Fibroblast of mammary gland (primary cell): ENCODE measurements at regions not wholly inside any gene's neighbourhood (a gene's known extent, or its start where the extent isn't known, plus 50 kb on each side); places are given as distances from the start of the nearest gene placed in this dataset.

Experiments
- DNase-seq: peaks from one replicate; pipeline ENCODE4 v3.0.0-alpha.2; 2010; ENCODE audit warnings: low read depth
- H3K4me3 ChIP-seq: 2 replicates; pipeline ENCODE4 v1.5.1; 2011; ENCODE audit warnings: low read depth, mild to moderate bottlenecking, low read length, moderate library complexity; ENCODE audit not compliant: control insufficient read depth
- TF ChIP-seq, protein P1 (sequence below): conservative IDR thresholded peaks from 2 replicates; pipeline ENCODE4 v1.5.1; 2011; ENCODE audit warnings: low read depth, low read length, inconsistent platforms; ENCODE audit not compliant: control insufficient read depth, insufficient read depth

DNA sequence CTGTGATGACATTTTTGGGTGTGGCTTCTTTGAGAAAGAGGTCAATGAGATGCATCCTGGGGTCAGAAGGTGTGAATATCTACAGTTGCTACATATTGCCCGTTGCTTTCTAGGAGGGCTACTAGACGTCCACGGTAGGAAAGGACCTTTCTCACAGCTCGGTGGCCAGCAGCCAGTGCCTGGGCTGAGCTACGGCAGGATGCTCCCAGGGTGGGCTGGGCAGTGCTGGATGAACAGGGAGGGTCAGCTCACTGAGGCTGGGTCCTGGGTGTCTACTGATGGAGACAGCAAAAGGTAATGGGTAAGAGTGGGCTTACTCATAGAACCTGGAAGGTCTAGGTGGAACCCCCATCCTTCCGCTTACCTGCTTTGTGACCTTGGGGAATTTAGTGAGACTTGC, 188.3 kb upstream of the WSCD1 start:
- H3K4me3 ChIP-seq = no peak overlapping the region
- DNase-seq = no peak
- TF ChIP-seq, protein P1, sequence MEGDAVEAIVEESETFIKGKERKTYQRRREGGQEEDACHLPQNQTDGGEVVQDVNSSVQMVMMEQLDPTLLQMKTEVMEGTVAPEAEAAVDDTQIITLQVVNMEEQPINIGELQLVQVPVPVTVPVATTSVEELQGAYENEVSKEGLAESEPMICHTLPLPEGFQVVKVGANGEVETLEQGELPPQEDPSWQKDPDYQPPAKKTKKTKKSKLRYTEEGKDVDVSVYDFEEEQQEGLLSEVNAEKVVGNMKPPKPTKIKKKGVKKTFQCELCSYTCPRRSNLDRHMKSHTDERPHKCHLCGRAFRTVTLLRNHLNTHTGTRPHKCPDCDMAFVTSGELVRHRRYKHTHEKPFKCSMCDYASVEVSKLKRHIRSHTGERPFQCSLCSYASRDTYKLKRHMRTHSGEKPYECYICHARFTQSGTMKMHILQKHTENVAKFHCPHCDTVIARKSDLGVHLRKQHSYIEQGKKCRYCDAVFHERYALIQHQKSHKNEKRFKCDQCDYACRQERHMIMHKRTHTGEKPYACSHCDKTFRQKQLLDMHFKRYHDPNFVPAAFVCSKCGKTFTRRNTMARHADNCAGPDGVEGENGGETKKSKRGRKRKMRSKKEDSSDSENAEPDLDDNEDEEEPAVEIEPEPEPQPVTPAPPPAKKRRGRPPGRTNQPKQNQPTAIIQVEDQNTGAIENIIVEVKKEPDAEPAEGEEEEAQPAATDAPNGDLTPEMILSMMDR = no peak

DNA sequence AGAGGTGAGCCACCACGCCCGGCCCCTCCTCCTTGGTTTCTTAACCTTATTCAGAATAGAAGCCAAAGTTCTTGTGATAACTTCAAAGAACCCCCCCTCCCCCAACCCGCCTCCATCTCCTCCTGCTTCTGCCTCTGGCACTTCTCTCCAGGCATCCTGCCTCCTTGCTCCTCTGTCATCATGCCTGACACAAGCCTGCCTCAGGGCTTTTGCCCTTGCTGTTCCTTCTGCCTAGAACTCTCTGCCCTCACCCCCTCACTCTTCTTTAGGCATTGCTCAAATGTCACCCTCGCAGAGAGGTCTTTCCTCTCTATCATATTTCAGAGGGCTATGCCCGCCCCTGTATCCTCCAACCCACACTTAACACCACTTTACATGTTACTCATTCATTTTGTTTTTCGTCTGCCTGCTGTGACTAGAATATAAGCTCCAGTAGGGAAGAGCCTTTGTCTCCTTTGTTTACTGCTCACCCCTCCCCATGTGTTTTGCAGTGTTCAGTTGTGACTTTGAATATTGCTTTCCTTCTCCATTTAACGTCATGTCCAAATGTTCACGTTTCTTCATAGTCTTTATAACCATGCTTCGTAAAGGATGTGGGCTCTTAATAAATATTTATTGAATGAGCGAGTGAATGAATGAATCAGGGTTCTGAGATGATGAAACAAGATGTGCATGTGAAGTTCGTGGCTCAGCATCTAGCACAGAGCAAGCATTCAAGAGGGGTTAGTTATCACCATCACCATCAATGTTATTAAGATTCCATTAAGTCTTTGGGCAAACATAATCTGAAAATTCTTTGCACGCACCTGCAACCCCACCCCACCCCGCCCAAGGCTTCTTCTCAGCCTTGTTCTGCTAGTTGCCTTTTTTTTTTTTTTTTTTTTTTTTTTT, 186.2 kb upstream of the WSCD1 start:
- no peak overlapping the region for H3K4me3 ChIP-seq
- TF ChIP-seq, protein P1 = no peak
- DNase-seq = no peak

DNA sequence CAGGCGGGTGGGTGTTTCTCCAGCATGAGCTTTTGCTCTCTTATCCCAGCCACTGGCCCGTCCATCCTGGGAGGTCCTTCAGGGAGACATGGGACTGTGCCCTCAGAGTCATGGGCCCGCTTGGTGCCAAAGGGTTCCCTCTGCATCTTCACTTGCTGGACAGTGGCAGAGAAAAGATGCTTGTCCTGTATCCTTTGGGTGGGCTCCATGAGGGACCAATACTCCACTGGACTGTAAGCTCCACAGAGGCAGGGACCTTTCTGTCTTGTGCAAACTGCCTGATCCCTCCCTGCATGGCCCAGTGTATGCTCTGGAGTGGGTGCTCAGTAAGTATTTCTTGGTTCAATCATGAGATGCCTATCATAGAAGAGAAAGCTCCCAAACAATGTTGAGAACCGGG, 184.8 kb upstream of the WSCD1 start:
- TF ChIP-seq, protein P1 = no peak
- no peak for DNase-seq
- H3K4me3 ChIP-seq = no peak overlapping the region

DNA sequence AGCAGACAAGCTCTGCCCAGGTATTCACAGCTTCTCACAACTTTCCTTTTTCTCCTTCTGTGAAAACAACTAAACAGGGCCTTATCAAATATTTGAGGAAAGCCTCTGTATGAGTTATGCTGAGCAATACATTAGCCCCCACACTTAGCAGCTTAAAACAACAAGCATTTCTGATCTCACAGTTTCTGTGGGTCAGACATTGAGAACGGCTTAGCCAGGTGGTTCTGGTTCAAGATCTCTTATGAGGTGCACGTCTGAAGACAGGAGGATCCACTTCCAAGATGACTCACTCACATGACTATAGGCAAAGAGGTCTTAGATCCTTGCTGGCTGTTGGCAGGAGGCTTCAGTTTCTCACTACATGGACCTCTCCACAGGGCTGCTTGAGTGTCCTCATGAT, 181.4 kb upstream of the WSCD1 start:
- DNase-seq = no peak
- no peak overlapping the region for H3K4me3 ChIP-seq
- TF ChIP-seq, protein P1 = no peak

DNA sequence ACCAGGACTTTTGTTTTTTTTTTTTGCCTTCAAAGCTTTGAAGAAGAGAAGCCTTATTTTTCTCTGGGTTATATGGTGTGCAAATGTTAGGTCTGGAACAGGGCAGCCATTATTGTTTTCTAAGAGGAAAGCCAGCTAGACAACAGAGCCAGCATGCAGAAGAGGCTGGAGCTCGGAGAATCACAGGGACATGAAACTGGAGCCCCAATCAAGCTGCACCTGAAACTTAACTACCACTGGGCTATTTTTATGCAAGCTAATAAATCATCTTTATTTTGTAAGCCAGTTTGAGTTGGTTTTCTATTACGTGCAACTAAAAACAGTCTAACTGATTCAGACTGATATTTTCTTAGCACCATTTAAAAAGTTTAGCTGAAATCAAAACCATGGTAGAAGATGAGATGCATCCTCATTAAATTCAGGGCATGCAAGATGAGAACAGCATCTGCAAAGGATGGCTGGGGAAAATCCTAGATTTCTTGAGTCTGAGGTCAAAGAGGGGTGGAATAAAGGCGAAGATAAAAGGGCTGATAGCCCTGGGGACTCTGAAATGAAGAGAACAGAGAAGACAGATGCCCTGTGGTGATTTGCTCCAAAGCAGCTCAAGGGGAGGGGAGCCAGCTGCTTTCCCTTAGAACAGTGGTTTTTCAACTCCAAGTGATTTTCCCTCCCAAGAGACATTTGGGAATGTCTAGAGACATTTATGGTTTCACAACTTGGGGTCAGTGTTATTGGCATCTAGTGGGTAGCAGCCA, 177.1 kb upstream of the WSCD1 start:
- DNase-seq = no peak
- TF ChIP-seq, protein P1 = no peak
- H3K4me3 ChIP-seq = no peak overlapping the region

DNA sequence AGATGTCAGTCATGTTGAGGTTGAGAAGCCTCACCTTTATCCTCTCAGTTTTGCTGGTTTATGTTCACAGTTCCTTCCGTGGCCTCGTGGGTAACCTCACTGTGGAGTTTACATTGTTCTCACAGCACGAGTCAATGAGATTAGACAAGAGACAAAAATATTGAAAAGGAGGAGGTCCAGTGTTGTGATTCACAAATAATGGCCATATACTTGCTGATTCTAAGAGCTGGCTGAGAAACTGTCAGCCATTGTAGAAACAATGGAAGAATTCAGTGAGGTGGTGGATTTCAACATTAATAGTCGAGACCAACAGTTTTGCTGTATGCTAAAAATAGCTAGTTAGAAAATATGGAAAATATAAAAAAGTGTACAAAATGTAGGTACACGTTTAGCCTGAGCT, 176.4 kb upstream of the WSCD1 start:
- TF ChIP-seq, protein P1 = no peak
- no peak overlapping the region for H3K4me3 ChIP-seq
- DNase-seq = no peak
